Caco-2 (cell line): ENCODE measurements at regions not wholly inside any gene's neighbourhood (a gene's known extent, or its start where the extent isn't known, plus 50 kb on each side); places are given as distances from the start of the nearest gene placed in this dataset.

Experiments used
- BruUV-seq: library from RNA; stranded (reverse); fragments of 400-500 nt; replicated peaks from 2 replicates; lab custom pipeline; 2021; lab: Mats Ljungman, UMichigan
- CTCF ChIA-PET: fragments of 300-600 bp; sonication (Branson Sonifier 250); formaldehyde crosslinking; loops from one replicate; lab custom pipeline; 2022; ENCODE audit warnings: antibody characterized with exemption; lab: Charles Lee
- POLR2A ChIA-PET: fragments of 300-600 bp; sonication (Branson Sonifier 250); formaldehyde crosslinking; loops from one replicate; lab custom pipeline; 2022; ENCODE audit warnings: antibody characterized with exemption; lab: Charles Lee
- DNase-seq, 2 experiments: peaks; one replicate each; pipeline versions ENCODE4 v3.0.0 to v3.0.0-alpha.2; 2020 to 2022
- H3K27me3 ChIP-seq: replicated peaks from 2 replicates; pipeline ENCODE4 v1.6.0; 2011; ENCODE audit warnings: low read length; ENCODE audit not compliant: control insufficient read depth, insufficient read depth
- H3K36me3 ChIP-seq: 2 replicates; pipeline ENCODE4 v1.5.1; 2011; ENCODE audit warnings: low read length; ENCODE audit not compliant: control insufficient read depth, insufficient read depth
- H3K4me1 ChIP-seq: fragments of 250-450 bp; sonication (Bioruptor Pico); 2 replicates; pipeline ENCODE4 v1.5.1; 2020; ENCODE audit warnings: mild to moderate bottlenecking
- H3K4me3 ChIP-seq: 2 replicates; pipeline ENCODE4 v1.5.1; 2011; ENCODE audit warnings: low read depth, mild to moderate bottlenecking, control low read depth, low read length
- H3K9me3 ChIP-seq: fragments of 250-450 bp; sonication (Bioruptor Pico); 2 replicates; pipeline ENCODE4 v1.5.1; 2020; ENCODE audit warnings: mild to moderate bottlenecking, moderate library complexity
- H3K27ac Mint-ChIP-seq: one replicate; pipeline ENCODE4 v1.8.0; 2022; ENCODE audit warnings: mixed read lengths; ENCODE audit not compliant: unreplicated experiment
- H3K27me3 Mint-ChIP-seq: one replicate; pipeline ENCODE4 v1.8.0; 2022; ENCODE audit warnings: mixed read lengths; ENCODE audit not compliant: insufficient read depth, unreplicated experiment
- H3K36me3 Mint-ChIP-seq: one replicate; pipeline ENCODE4 v1.8.0; 2022; ENCODE audit warnings: mild to moderate bottlenecking, mixed read lengths; ENCODE audit not compliant: insufficient read depth, unreplicated experiment
- H3K4me1 Mint-ChIP-seq: one replicate; pipeline ENCODE4 v1.8.0; 2022; ENCODE audit warnings: low read depth, mixed read lengths; ENCODE audit not compliant: unreplicated experiment
- H3K4me3 Mint-ChIP-seq: one replicate; pipeline ENCODE4 v1.8.0; 2022; ENCODE audit warnings: mild to moderate bottlenecking, moderate library complexity, mixed read lengths; ENCODE audit not compliant: unreplicated experiment
- H3K9me3 Mint-ChIP-seq: one replicate; pipeline ENCODE4 v1.8.0; 2022; ENCODE audit warnings: mixed read lengths; ENCODE audit not compliant: unreplicated experiment
- intact Hi-C: fragments of 100-400 bp; cut with micrococcal nuclease; formaldehyde crosslinking; loops from one replicate; pipeline ENCODE4 v1.10.0; 2022; ENCODE audit not compliant: unreplicated experiment
- TF ChIP-seq, protein P1 (sequence below), 2 experiments: fragments of 200-600 bp in 1 of 2; IDR thresholded peaks; 1 replicate in 1 of 2; 2 replicates in 1 of 2; pipeline versions ENCODE4 v1.5.1 to v1.8.0; 2011 to 2022; ENCODE audit warnings: antibody characterized with exemption in 1 of 2, control low read depth in 1 of 2, inconsistent platforms in 1 of 2, low read depth in 1 of 2, low read length in 1 of 2, mild to moderate bottlenecking in 1 of 2, moderate library complexity in 1 of 2; ENCODE audit not compliant: insufficient read depth in 1 of 2, severe bottlenecking in 1 of 2, unreplicated experiment in 1 of 2

DNA sequence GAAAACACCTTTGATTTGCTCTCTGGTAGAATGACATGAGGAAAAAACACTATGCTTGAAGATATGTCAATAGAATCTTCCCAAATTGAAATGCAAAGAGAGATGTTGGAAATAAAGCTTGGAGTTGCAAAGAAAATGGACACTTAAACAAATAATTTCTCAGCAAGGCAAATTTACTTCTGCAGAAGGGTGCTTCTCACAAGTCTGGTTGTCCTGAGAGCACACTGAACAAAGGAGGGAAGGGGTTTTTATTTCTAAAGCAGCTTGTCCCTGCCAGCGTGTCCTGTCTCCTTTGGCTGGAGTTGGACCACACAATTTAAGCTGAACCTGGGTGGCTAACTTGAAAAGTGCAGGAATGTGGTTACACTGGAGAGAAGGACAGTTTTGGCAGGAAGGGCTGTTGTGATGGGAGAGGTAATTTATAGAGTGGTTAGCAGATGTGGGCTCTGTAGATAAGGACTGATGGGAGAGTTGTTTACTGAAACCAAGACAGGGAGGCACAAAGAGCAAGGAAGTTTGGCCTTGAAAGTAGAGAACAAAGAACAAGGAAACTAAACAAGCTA, 454.6 kb upstream of the EYS start:
- Mint-ChIP-seq H3K4me1 (no peaks in the 10 kb centered on the region), H3K27ac (no peak overlapping the region), H3K4me3 (no peak overlapping the region), H3K9me3 (peaks cover 39% of the 10 kb centered on the region), H3K36me3 (no peaks in the 10 kb centered on the region), H3K27me3 (no peaks in the 10 kb centered on the region)
- ChIA-PET POLR2A (no interaction called here), CTCF (no interaction called here)
- Histone ChIP-seq H3K9me3 (peaks cover 5% of the 10 kb centered on the region; the same call in 1 of the 2 replicates), H3K4me1 (no peaks in the 10 kb centered on the region), H3K4me3 (no peak overlapping the region), H3K36me3 (no peaks in the 10 kb centered on the region), H3K27me3 (no peaks in the 10 kb centered on the region)
- no TSS peak for BruUV-seq
- no peak for DNase-seq
- intact Hi-C loops: no loop called here
- TF ChIP-seq, protein P1, sequence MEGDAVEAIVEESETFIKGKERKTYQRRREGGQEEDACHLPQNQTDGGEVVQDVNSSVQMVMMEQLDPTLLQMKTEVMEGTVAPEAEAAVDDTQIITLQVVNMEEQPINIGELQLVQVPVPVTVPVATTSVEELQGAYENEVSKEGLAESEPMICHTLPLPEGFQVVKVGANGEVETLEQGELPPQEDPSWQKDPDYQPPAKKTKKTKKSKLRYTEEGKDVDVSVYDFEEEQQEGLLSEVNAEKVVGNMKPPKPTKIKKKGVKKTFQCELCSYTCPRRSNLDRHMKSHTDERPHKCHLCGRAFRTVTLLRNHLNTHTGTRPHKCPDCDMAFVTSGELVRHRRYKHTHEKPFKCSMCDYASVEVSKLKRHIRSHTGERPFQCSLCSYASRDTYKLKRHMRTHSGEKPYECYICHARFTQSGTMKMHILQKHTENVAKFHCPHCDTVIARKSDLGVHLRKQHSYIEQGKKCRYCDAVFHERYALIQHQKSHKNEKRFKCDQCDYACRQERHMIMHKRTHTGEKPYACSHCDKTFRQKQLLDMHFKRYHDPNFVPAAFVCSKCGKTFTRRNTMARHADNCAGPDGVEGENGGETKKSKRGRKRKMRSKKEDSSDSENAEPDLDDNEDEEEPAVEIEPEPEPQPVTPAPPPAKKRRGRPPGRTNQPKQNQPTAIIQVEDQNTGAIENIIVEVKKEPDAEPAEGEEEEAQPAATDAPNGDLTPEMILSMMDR (IDR thresholded peaks at IDR 0.05; ENCODE audit: insufficient read depth in 1 of 2, low read depth in 1 of 2, low read length in 1 of 2, severe bottlenecking in 1 of 2, unreplicated experiment in 1 of 2): no peak

DNA sequence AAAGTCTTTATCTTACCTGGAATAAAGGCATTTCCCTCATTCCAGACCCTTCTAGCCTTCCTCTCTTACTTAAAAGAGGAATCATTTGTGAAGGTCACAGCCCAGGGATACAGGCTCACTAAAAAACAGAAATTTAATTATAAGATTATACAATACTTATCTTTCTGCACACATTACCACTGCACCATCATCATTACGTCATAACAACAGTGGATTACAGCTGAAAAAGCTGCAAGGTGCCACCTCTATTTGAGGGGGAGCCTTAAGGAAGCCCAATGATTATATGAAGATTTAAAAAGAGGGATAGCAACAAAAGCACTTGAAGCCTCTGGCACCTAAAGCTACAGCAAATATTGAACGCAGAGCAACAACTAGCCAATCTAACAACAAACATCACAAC, 452.9 kb upstream of the EYS start:
- Histone ChIP-seq H3K36me3 (no peaks in the 10 kb centered on the region), H3K4me3 (no peak overlapping the region), H3K9me3 (peaks cover 5% of the 10 kb centered on the region; the same call in 1 of the 2 replicates), H3K4me1 (no peaks in the 10 kb centered on the region), H3K27me3 (no peaks in the 10 kb centered on the region)
- no peak for DNase-seq
- POLR2A ChIA-PET: no interaction called here
- no peaks in the 10 kb centered on the region for H3K36me3 Mint-ChIP-seq
- H3K27me3 Mint-ChIP-seq: no peaks in the 10 kb centered on the region
- H3K9me3 Mint-ChIP-seq: peaks cover 26% of the 10 kb centered on the region
- intact Hi-C loops: no loop called here
- TF ChIP-seq, protein P1 (IDR thresholded peaks at IDR 0.05; ENCODE audit: insufficient read depth in 1 of 2, low read depth in 1 of 2, low read length in 1 of 2, severe bottlenecking in 1 of 2, unreplicated experiment in 1 of 2): no peak
- H3K4me1 Mint-ChIP-seq: no peaks in the 10 kb centered on the region
- H3K4me3 Mint-ChIP-seq: no peak overlapping the region
- no peak overlapping the region for H3K27ac Mint-ChIP-seq
- no TSS peak for BruUV-seq
- CTCF ChIA-PET: no interaction called here

DNA sequence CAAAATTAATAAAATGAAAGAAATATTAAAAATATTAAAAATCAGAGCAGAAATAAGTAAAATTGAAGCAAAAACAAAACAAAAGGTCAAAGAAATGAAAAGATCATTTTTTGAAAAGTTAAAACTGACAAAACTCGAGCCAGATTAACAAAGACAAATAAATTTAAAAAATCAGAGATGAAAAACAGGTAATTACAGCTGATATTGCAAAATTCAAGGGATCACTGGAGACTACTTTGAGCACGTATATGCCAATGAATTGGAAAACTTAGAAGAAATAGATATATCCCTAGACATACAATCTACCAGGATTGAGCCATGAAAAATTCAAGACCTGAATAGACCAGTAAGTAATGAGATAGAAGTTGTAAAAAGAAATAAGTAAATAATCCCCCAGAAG, 446.2 kb upstream of the EYS start:
- no peaks in the 10 kb centered on the region for H3K9me3 ChIP-seq
- no peak overlapping the region for H3K4me3 ChIP-seq
- Mint-ChIP-seq H3K4me1 (no peaks in the 10 kb centered on the region), H3K27ac (no peak overlapping the region), H3K4me3 (no peak overlapping the region), H3K27me3 (no peaks in the 10 kb centered on the region), H3K36me3 (no peaks in the 10 kb centered on the region), H3K9me3 (no peaks in the 10 kb centered on the region)
- DNase-seq: no peak
- H3K4me1 ChIP-seq: no peaks in the 10 kb centered on the region
- no peaks in the 10 kb centered on the region for H3K36me3 ChIP-seq
- ChIA-PET POLR2A (no interaction called here), CTCF (no interaction called here)
- H3K27me3 ChIP-seq: no peaks in the 10 kb centered on the region
- TF ChIP-seq, protein P1 (IDR thresholded peaks at IDR 0.05; ENCODE audit: insufficient read depth in 1 of 2, low read depth in 1 of 2, low read length in 1 of 2, severe bottlenecking in 1 of 2, unreplicated experiment in 1 of 2): no peak
- intact Hi-C loops: no loop called here
- no TSS peak for BruUV-seq
